Endothelial cell of umbilical vein (primary cell): ENCODE measurements at regions not wholly inside any gene's neighbourhood (a gene's known extent, or its start where the extent isn't known, plus 50 kb on each side); places are given as distances from the start of the nearest gene placed in this dataset.

Source experiments
- BruUV-seq: library from RNA; stranded (reverse); fragments of 400-500 nt; replicated peaks from 2 replicates; lab custom pipeline; 2021; lab: Mats Ljungman, UMichigan
- CTCF ChIA-PET: fragments of 300-600, 350-600 bp; sonication (Branson Sonifier 250); formaldehyde crosslinking; loops from one replicate; lab custom pipeline; 2021; ENCODE audit warnings: antibody characterized with exemption, inconsistent platforms; lab: Charles Lee
- POLR2A ChIA-PET: fragments of 300-600, 350-600 bp; sonication (Branson Sonifier 250); formaldehyde crosslinking; loops from one replicate; lab custom pipeline; 2021; ENCODE audit warnings: antibody characterized with exemption, inconsistent platforms; lab: Charles Lee
- DNase-seq: peaks from one replicate; pipeline ENCODE4 v3.0.0-alpha.2; 2011; ENCODE audit warnings: low read depth, low spot score
- FAIRE-seq: peaks from 2 replicates; lab custom pipeline; 2011; peaks lifted over from hg19 to GRCh38; lab: Jason Lieb, UNC
- H2AFZ ChIP-seq: 2 replicates; pipeline ENCODE4 v1.6.0; 2012; ENCODE audit warnings: low read depth, low read length, control low read depth, inconsistent platforms
- H3K27ac ChIP-seq: 2 replicates; pipeline ENCODE4 v1.5.1; 2011; ENCODE audit warnings: low read depth, mild to moderate bottlenecking, control low read depth, low read length, moderate library complexity; ENCODE audit not compliant: insufficient read depth
- H3K27me3 ChIP-seq, 2 experiments: 2 replicates each; pipeline versions ENCODE4 v1.6.0 to v1.6.1; 2011; ENCODE audit warnings: low read length in 2 of 2, mixed read lengths in 1 of 2; ENCODE audit not compliant: control insufficient read depth in 2 of 2, insufficient read depth in 2 of 2
- H3K36me3 ChIP-seq, 2 experiments: 2 replicates in 1 of 2; 3 replicates in 1 of 2; pipeline ENCODE4 v1.5.1; 2011; ENCODE audit warnings: low read length in 2 of 2, mild to moderate bottlenecking in 1 of 2, moderate library complexity in 1 of 2; ENCODE audit not compliant: control insufficient read depth in 2 of 2, insufficient read depth in 2 of 2; ENCODE audit errors: extremely low read depth in 1 of 2
- H3K4me1 ChIP-seq: 3 replicates; pipeline ENCODE4 v1.5.1; 2011; ENCODE audit warnings: mild to moderate bottlenecking, low read length; ENCODE audit not compliant: control insufficient read depth, insufficient read depth; ENCODE audit errors: extremely low read depth
- H3K4me2 ChIP-seq: 2 replicates; pipeline ENCODE4 v1.6.1; 2011; ENCODE audit warnings: low read length, control low read depth, mixed read lengths; ENCODE audit not compliant: insufficient read depth
- H3K4me3 ChIP-seq, 3 experiments: fragments of 200-600 bp in 1 of 3; sonication (generic), shearing (Covaris generic) in 1 of 3; replicated peaks in 1 of 3; 2 replicates each; pipeline ENCODE4 v1.5.1; 2011 to 2016; ENCODE audit warnings: control low read depth in 3 of 3, low read length in 3 of 3, mild to moderate bottlenecking in 2 of 3, inconsistent platforms in 1 of 3, low read depth in 1 of 3, moderate library complexity in 1 of 3; ENCODE audit not compliant: insufficient read depth in 1 of 3
- H3K79me2 ChIP-seq: 2 replicates; pipeline ENCODE4 v1.6.0; 2012; ENCODE audit warnings: low read length, inconsistent platforms; ENCODE audit not compliant: control insufficient read depth, insufficient read depth
- H3K9ac ChIP-seq: replicated peaks from 2 replicates; pipeline ENCODE3; 2011; ENCODE audit warnings: low read length, control low read depth; ENCODE audit not compliant: insufficient read depth; ENCODE audit errors: extremely low read depth
- H3K9me1 ChIP-seq: replicated peaks from 3 replicates; pipeline ENCODE4 v1.6.0; 2011; ENCODE audit warnings: mild to moderate bottlenecking, low read length; ENCODE audit not compliant: control insufficient read depth, insufficient read depth; ENCODE audit errors: extremely low read depth
- H3K9me3 ChIP-seq: replicated peaks from 2 replicates; pipeline ENCODE4 v1.5.1; 2012; ENCODE audit warnings: low read length, inconsistent platforms; ENCODE audit not compliant: control insufficient read depth, insufficient read depth
- H4K20me1 ChIP-seq: replicated peaks from 2 replicates; pipeline ENCODE3; 2011; ENCODE audit warnings: mild to moderate bottlenecking, low read length; ENCODE audit not compliant: control insufficient read depth, insufficient read depth; ENCODE audit errors: extremely low read depth
- EZH2 ChIP-seq: IDR thresholded peaks from 2 replicates; pipeline ENCODE4 v1.6.1; 2012; ENCODE audit warnings: borderline replicate concordance, low read depth, mild to moderate bottlenecking, moderate library complexity, low read length, inconsistent platforms; ENCODE audit not compliant: severe bottlenecking
- FOS ChIP-seq: IDR thresholded peaks from 2 replicates; pipeline ENCODE4 v1.6.1; 2011; ENCODE audit warnings: mild to moderate bottlenecking, low read length, moderate library complexity, borderline replicate concordance; ENCODE audit not compliant: insufficient read depth
- GATA2 ChIP-seq: IDR thresholded peaks from 2 replicates; pipeline ENCODE4 v1.7.0; 2011; ENCODE audit warnings: low read depth, mild to moderate bottlenecking, moderate library complexity, mixed read lengths, low read length; ENCODE audit not compliant: insufficient read length, insufficient read depth
- JUN ChIP-seq: IDR thresholded peaks from 2 replicates; pipeline ENCODE4 v1.6.1; 2011; ENCODE audit warnings: borderline replicate concordance, low read depth; ENCODE audit not compliant: insufficient read length, insufficient read depth
- MYC ChIP-seq: IDR thresholded peaks from one replicate; pipeline ENCODE4 v1.6.1; 2011; ENCODE audit warnings: mild to moderate bottlenecking, low read depth, low read length
- POLR2A ChIP-seq: IDR thresholded peaks from 2 replicates; pipeline ENCODE4 v1.6.1; 2012; ENCODE audit warnings: low read depth, mild to moderate bottlenecking, control low read depth, low read length
- POLR2AphosphoS5 ChIP-seq: IDR thresholded peaks from 2 replicates; pipeline ENCODE4 v1.6.1; 2012; ENCODE audit warnings: low read depth, mild to moderate bottlenecking, control low read depth, low read length, moderate library complexity; ENCODE audit not compliant: insufficient read depth
- dilution Hi-C: fragments of 300-500 bp; cut with MboI; formaldehyde crosslinking; loops from one replicate; pipeline ENCODE4 v1.15.0; 2019; ENCODE audit warnings: low sequenced_read_pairs; ENCODE audit not compliant: extremely low pct_ligation_motif_present
- intact Hi-C: fragments of 100-400 bp; cut with micrococcal nuclease; formaldehyde crosslinking; loops from one replicate; pipeline ENCODE4 v1.10.0; 2022
- TF ChIP-seq, protein P1 (sequence below): IDR thresholded peaks from 2 replicates; pipeline ENCODE4 v1.6.1; 2011; ENCODE audit not compliant: insufficient read depth, insufficient read length
- TF ChIP-seq, protein P2 (sequence below), 2 donors: IDR thresholded peaks; 1 replicate in 1 of 2; 2 replicates in 1 of 2; pipeline ENCODE4 v1.5.1; 2011; ENCODE audit warnings: low read length in 2 of 2, mild to moderate bottlenecking in 2 of 2, moderate library complexity in 2 of 2, control low read depth in 1 of 2, inconsistent platforms in 1 of 2, low read depth in 1 of 2; ENCODE audit not compliant: insufficient read depth in 1 of 2; ENCODE audit errors: extremely low read depth in 1 of 2

DNA sequence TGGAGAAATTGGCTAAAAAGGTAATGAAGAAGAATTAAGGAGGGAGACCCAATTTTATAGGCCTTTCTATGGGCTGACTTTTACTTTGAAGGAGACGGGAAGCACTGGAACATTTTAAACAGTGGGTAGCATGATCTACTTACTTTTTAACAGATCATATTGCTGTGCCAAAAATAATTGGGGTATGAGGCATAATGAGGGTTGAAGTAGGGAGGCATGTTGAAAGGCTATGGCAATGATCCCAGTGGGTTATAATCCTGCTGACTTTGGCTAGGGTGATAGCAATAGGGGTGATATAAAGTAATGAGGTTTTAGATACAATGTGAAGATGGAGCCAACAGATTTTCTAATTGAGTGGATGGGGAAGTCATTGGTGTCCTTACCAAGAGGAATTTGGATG lies 73.2 kb downstream of the GPR37 start:
- Histone ChIP-seq H3K9me3 (no peaks in the 10 kb centered on the region), H3K27me3 (no peaks in the 10 kb centered on the region), H3K79me2 (no peaks in the 10 kb centered on the region), H3K9ac (no peak overlapping the region), H3K4me3 (no peak overlapping the region), H3K4me2 (no peak overlapping the region), H3K4me1 (no peaks in the 10 kb centered on the region), H3K36me3 (no peaks in the 10 kb centered on the region), H4K20me1 (no peaks in the 10 kb centered on the region), H3K27ac (no peak overlapping the region), H2AFZ (no peak overlapping the region), H3K9me1 (no peaks in the 10 kb centered on the region)
- dilution Hi-C loops (no loop called here), intact Hi-C loops (no loop called here)
- ChIA-PET CTCF (no interaction called here), POLR2A (no interaction called here)
- no TSS peak for BruUV-seq
- no peak for TF ChIP-seq POLR2A
- no peak for TF ChIP-seq GATA2
- no peak for TF ChIP-seq MYC
- TF ChIP-seq, protein P1, sequence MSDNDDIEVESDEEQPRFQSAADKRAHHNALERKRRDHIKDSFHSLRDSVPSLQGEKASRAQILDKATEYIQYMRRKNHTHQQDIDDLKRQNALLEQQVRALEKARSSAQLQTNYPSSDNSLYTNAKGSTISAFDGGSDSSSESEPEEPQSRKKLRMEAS, result no peak
- no peak for TF ChIP-seq EZH2
- no peak for TF ChIP-seq FOS
- TF ChIP-seq, protein P2, sequence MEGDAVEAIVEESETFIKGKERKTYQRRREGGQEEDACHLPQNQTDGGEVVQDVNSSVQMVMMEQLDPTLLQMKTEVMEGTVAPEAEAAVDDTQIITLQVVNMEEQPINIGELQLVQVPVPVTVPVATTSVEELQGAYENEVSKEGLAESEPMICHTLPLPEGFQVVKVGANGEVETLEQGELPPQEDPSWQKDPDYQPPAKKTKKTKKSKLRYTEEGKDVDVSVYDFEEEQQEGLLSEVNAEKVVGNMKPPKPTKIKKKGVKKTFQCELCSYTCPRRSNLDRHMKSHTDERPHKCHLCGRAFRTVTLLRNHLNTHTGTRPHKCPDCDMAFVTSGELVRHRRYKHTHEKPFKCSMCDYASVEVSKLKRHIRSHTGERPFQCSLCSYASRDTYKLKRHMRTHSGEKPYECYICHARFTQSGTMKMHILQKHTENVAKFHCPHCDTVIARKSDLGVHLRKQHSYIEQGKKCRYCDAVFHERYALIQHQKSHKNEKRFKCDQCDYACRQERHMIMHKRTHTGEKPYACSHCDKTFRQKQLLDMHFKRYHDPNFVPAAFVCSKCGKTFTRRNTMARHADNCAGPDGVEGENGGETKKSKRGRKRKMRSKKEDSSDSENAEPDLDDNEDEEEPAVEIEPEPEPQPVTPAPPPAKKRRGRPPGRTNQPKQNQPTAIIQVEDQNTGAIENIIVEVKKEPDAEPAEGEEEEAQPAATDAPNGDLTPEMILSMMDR (IDR thresholded peaks at IDR 0.05; ENCODE audit: extremely low read depth in 1 of 2, insufficient read depth in 1 of 2, low read depth in 1 of 2, low read length in 2 of 2), result no peak
- TF ChIP-seq JUN, result no peak
- TF ChIP-seq POLR2AphosphoS5, result no peak
- no peak for DNase-seq
- no peak for FAIRE-seq
